Vagina (tissue), 2 donors: ENCODE measurements at regions not wholly inside any gene's neighbourhood (a gene's known extent, or its start where the extent isn't known, plus 50 kb on each side); places are given as distances from the start of the nearest gene placed in this dataset.

Experiments used
- DNase-seq, 2 donors: peaks; one replicate each; pipeline ENCODE4 v3.0.0-alpha.2; 2017; ENCODE audit errors: extremely low spot score in 2 of 2
- H3K27ac ChIP-seq: fragments of 200-600 bp; sonication (generic); one replicate; pipeline ENCODE4 v1.5.1; 2019
- H3K27me3 ChIP-seq: fragments of 200-600 bp; sonication (generic); one replicate; pipeline ENCODE4 v1.5.1; 2019
- H3K36me3 ChIP-seq, 2 donors: fragments of 200-600 bp; sonication (generic); one replicate each; pipeline ENCODE4 v1.5.1; 2017 to 2019
- H3K4me1 ChIP-seq: fragments of 200-600 bp; sonication (generic); one replicate; pipeline ENCODE4 v1.5.1; 2019
- H3K4me3 ChIP-seq, 2 donors: fragments of 200-600 bp; sonication (generic); 1 replicate in 1 of 2; 2 replicates in 1 of 2; pipeline ENCODE4 v1.5.1; 2016 to 2019
- H3K9me3 ChIP-seq: fragments of 200-600 bp; sonication (generic); one replicate; pipeline ENCODE4 v1.5.1; 2019
- POLR2A ChIP-seq, 2 donors: fragments of 450-650 bp; IDR thresholded peaks; one replicate each; pipeline ENCODE4 v1.6.1; 2017; ENCODE audit warnings: antibody characterized with exemption in 2 of 2, mild to moderate bottlenecking in 2 of 2, moderate library complexity in 2 of 2
- POLR2AphosphoS5 ChIP-seq, 2 donors: sonication (generic); formaldehyde crosslinking; IDR thresholded peaks; one replicate each; pipeline ENCODE4 v1.9.0; 2017; ENCODE audit warnings: antibody characterized with exemption in 2 of 2, mild to moderate bottlenecking in 2 of 2, low read depth in 1 of 2; ENCODE audit not compliant: insufficient read depth in 1 of 2
- intact Hi-C: fragments of 100-400 bp; cut with DNase I; formaldehyde crosslinking; loops from one replicate; pipeline ENCODE4 v1.15.1; 2023
- TF ChIP-seq, protein P1 (sequence below), 3 experiments: fragments of 450-650 bp in 2 of 3; fragments of 200-600 bp in 1 of 3; sonication (generic) in 1 of 3; IDR thresholded peaks; one replicate each; pipeline ENCODE4 v1.5.1; 2017 to 2019; ENCODE audit warnings: antibody characterized with exemption in 3 of 3, mild to moderate bottlenecking in 2 of 3, moderate library complexity in 2 of 3

DNA sequence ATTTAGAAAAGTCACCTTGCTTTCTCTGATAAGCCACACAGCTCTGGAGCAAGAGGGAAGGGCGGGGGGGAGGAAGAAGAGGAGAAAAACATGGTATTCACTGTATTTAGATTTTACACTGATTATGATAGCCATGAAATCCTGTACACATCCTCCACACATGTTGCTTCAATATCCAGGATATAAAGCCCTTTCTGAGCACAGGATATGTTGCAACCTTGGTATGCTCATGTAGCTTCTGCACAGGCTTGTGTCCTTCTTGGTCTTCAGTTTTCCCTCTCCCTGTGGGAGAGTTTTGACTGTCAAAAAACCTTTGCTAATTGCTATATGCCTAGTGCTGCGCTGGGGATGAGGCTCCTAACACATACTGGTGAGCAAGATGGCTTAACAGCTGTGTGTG, 61.9 kb upstream of the DAPP1 start:
- no peak for DNase-seq
- TF ChIP-seq POLR2AphosphoS5 (IDR thresholded peaks at IDR 0.05; ENCODE audit: insufficient read depth in 1 of 2, low read depth in 1 of 2) (no peak), POLR2A (IDR thresholded peaks at IDR 0.05) (no peak)
- TF ChIP-seq, protein P1, sequence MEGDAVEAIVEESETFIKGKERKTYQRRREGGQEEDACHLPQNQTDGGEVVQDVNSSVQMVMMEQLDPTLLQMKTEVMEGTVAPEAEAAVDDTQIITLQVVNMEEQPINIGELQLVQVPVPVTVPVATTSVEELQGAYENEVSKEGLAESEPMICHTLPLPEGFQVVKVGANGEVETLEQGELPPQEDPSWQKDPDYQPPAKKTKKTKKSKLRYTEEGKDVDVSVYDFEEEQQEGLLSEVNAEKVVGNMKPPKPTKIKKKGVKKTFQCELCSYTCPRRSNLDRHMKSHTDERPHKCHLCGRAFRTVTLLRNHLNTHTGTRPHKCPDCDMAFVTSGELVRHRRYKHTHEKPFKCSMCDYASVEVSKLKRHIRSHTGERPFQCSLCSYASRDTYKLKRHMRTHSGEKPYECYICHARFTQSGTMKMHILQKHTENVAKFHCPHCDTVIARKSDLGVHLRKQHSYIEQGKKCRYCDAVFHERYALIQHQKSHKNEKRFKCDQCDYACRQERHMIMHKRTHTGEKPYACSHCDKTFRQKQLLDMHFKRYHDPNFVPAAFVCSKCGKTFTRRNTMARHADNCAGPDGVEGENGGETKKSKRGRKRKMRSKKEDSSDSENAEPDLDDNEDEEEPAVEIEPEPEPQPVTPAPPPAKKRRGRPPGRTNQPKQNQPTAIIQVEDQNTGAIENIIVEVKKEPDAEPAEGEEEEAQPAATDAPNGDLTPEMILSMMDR (IDR thresholded peaks at IDR 0.05) = no peak
- no peaks in the 10 kb centered on the region for H3K36me3 ChIP-seq
- H3K4me1 ChIP-seq = no peaks in the 10 kb centered on the region
- no peak overlapping the region for H3K4me3 ChIP-seq
- H3K27me3 ChIP-seq = no peaks in the 10 kb centered on the region
- no peaks in the 10 kb centered on the region for H3K9me3 ChIP-seq
- no peak overlapping the region for H3K27ac ChIP-seq
- intact Hi-C loops = no loop called here

DNA sequence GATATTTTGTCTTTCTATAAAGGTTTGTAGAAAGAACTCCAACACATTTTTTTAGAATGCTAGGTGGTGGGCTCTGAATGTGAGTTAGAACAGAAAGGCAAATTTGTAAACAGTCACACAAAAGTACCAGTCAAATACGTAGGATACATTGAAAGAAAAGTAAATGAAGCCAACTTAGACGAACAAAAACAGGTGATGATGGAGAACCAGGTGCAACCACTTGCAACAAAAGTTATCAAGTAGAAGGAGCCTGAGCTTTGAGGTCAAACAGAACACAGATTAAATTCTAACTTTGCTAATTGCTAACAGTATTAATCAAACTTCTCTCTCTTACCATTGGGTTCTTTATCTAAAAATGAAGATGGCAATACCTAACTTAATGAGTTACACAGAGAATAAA, 62.7 kb upstream of the DAPP1 start:
- no peak for DNase-seq
- intact Hi-C loops = no loop called here

GRCh38 chr4:99749445-99750391, 66.9 kb upstream of the DAPP1 start:
- Histone ChIP-seq H3K36me3 (no peaks in the 10 kb centered on the region), H3K4me1 (no peaks in the 10 kb centered on the region), H3K27me3 (no peaks in the 10 kb centered on the region), H3K27ac (no peak overlapping the region), H3K9me3 (no peaks in the 10 kb centered on the region), H3K4me3 (no peak overlapping the region)
- intact Hi-C loops = no loop called here
- no peak for DNase-seq
- TF ChIP-seq POLR2AphosphoS5 (IDR thresholded peaks at IDR 0.05; ENCODE audit: insufficient read depth in 1 of 2, low read depth in 1 of 2) = no peak
- TF ChIP-seq, protein P1 (IDR thresholded peaks at IDR 0.05) = no peak
- TF ChIP-seq POLR2A (IDR thresholded peaks at IDR 0.05) = no peak

More for the DNA sequence above, 62.7 kb upstream of the DAPP1 start:
- Histone ChIP-seq H3K4me3 (no peak overlapping the region), H3K27me3 (no peaks in the 10 kb centered on the region), H3K27ac (no peak overlapping the region), H3K4me1 (no peaks in the 10 kb centered on the region), H3K36me3 (no peaks in the 10 kb centered on the region), H3K9me3 (no peaks in the 10 kb centered on the region)
- TF ChIP-seq POLR2AphosphoS5 (IDR thresholded peaks at IDR 0.05; ENCODE audit: insufficient read depth in 1 of 2, low read depth in 1 of 2) (no peak), POLR2A (IDR thresholded peaks at IDR 0.05) (no peak)
- TF ChIP-seq, protein P1 (IDR thresholded peaks at IDR 0.05) = no peak

GRCh38 chr4:99746443-99746842, 70.2 kb upstream of the DAPP1 start:
- Histone ChIP-seq H3K9me3 (no peaks in the 10 kb centered on the region), H3K27ac (no peak overlapping the region), H3K36me3 (no peaks in the 10 kb centered on the region), H3K27me3 (no peaks in the 10 kb centered on the region), H3K4me1 (no peaks in the 10 kb centered on the region), H3K4me3 (no peak overlapping the region)
- TF ChIP-seq POLR2AphosphoS5 (IDR thresholded peaks at IDR 0.05; ENCODE audit: insufficient read depth in 1 of 2, low read depth in 1 of 2) = no peak
- TF ChIP-seq POLR2A (IDR thresholded peaks at IDR 0.05) = no peak
- TF ChIP-seq, protein P1 (IDR thresholded peaks at IDR 0.05) = no peak
- intact Hi-C loops = no loop called here
- peak in 1 of 2 donors; percentile 10 for DNase-seq

- H3K36me3 ChIP-seq = no peaks in the 10 kb centered on the region
- no peaks in the 10 kb centered on the region for H3K4me1 ChIP-seq
- no peak overlapping the region for H3K4me3 ChIP-seq
- DNase-seq = no peak
- H3K27ac ChIP-seq = no peak overlapping the region
- intact Hi-C loops = no loop called here
- no peaks in the 10 kb centered on the region for H3K9me3 ChIP-seq
- TF ChIP-seq POLR2AphosphoS5 (IDR thresholded peaks at IDR 0.05; ENCODE audit: insufficient read depth in 1 of 2, low read depth in 1 of 2) (no peak), POLR2A (IDR thresholded peaks at IDR 0.05) (no peak)
- TF ChIP-seq, protein P1 (IDR thresholded peaks at IDR 0.05) = no peak
- H3K27me3 ChIP-seq = no peaks in the 10 kb centered on the region
Observed at GRCh38 chr4:99736846-99737245, 79.2 kb upstream of the C4orf54 start.
